GM18907 (cell line): ENCODE measurements at regions not wholly inside any gene's neighbourhood (a gene's known extent, or its start where the extent isn't known, plus 50 kb on each side); places are given as distances from the start of the nearest gene placed in this dataset.
"Not testable (repeated sequence)": the region's sequence is repeated elsewhere in the genome, so short reads cannot be mapped to it uniquely, and the experiment has no call there.

Source experiments
- ATAC-seq: cut with Tn5 transposase; IDR thresholded peaks from one replicate; pipeline ENCODE4 v1.9.1; 2021; ENCODE audit warnings: mild to moderate bottlenecking, moderate library complexity; ENCODE audit not compliant: unreplicated experiment

DNA sequence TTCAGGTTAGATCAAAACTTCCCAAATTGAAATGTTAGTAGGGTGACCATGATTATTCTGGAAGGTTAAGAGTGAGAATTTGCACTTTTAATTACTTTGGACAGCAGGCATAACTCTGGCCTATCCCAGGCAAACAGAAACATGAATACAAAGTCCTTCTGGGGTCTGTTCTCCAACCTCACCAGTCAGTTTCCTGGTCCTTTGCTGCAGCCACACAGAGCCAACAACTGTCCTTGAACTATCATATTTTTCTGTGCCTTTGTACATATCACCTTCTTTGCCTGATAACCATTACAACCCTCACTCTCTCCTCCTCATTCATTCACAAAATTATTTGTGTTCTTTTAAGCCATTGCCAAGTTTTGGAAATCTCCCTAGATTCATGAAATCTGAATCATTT, 126.0 kb upstream of the GBE1 start:
- no peak for ATAC-seq

DNA sequence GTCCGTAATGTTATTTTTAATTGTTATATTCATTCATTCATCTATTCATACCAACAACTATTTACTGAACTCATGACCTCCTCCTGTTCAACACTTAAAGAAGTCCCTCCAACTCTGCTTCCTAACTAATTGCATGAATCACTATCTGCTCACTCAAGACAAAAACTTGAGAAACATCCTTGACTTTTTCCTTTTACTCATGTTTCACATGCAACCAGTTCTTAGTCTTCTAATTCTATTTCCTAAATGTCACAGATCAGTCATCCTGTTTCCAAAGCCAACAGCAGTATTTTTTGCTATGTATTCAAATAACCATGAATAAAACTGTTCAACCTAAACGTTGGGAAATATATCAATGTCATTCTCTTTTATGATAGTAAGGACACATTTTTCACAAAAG, 124.6 kb upstream of the GBE1 start:
- no peak for ATAC-seq

DNA sequence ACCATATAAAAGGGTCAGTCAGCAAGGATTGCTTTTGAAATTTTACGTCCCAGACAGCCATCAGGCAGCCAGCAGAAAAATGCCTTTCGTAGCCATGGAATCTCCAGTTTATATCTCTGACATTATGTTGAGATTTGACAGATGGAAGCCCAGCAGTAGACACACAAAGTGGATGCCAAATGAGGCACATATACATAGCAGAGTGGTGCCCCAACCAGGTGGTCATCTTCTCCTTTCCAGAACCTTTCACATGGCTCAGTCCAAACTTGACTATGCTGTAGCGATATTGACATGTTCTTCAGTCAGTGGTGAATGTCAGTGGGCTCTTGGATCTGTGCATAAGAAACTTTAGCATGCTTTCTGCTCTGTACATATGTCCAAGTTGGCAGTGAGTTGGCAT, 123.3 kb upstream of the GBE1 start:
- no peak for ATAC-seq

DNA sequence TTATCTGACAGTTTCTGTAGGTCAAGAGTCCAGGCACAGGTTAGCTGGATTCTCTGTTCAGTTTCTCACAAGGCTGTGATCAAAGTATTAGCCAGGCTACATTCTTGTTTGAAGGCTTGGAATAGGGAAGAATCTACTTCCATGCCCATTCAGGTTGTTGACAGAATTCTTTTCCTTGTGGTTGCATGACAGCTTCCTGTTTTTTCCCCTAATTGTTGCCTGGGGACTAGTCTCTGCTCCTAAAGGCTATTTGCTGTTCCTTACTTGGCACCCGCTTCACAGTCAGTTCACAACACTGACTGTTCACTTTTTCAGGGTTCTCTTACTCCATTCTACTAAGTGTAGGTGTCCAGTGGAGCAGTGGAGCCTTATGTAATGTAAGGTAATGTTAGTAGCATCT, 115.4 kb upstream of the GBE1 start:
- ATAC-seq, result no peak

DNA sequence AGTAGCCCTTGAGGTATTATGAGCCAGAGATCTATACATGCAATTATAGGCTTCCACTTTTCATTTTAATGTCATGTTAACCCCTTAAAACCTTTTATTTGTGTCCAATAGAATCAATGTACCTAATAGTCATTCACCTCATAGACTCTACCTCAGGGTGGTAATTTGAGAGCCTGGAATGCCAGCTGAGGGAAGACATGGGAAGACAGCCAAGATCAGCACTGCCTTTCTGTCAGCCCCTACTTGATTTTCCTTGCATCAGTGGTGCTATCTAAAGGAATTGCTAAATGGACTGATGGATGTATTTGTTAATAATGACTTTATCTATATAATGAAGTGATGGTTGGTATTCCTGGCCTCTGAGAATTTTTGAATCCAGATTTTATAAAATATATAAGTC, 113.3 kb upstream of the GBE1 start:
- no peak for ATAC-seq

DNA sequence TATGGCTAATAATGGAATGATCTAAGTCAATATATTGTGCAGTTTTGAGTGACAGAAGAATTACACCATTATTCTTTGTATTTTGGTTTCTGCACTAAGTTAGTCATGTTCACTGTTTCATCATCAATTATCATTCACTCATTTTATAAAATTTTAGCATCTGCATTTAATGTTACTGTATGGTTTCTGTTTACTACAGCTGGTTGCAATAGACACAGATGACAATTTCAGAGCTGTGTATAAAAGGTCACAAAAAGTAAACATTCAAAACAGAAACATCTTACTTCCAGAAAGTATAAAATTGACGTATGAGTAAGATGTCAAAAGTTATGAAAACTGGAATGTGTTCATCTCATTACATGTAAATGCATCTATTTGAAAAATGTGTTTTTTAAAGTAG, 111.1 kb upstream of the GBE1 start:
- no peak for ATAC-seq

DNA sequence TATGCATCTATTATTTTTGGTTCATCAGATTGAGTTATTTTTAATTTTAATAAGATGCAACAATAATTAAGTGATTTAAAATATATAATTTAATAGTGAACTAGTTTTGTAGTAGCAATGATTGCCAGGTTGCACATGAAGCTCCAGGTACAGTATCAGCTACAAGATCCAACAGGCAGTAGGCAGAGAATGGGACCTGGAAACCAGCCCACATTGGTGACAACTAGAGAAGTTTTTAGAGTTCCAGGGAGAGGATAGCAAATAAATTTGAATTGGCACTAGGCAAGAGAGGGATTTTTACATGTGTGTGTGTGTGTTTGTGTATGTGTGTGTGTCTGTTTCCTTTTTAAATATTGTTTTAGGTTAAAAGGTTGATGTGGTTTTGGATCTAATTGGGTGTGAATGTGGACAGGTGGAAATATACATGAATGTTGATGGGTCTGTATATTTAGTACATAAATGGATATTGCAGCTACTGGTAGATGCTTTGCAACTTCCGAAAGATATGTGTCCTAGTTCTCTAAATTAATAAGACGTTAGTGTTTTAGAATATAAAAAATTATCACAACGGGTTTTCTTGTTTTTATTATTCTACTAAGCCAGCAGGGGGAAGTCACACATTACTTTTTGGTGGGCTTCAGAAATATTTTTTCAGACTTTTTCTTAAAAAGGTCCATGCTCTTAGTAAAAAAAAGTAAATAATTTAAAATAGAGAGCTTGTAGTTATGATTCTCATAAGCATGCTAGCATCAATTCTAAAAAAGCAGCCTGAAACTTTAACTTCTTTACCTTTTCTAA, 110.1 kb upstream of the GBE1 start:
- no peak for ATAC-seq

DNA sequence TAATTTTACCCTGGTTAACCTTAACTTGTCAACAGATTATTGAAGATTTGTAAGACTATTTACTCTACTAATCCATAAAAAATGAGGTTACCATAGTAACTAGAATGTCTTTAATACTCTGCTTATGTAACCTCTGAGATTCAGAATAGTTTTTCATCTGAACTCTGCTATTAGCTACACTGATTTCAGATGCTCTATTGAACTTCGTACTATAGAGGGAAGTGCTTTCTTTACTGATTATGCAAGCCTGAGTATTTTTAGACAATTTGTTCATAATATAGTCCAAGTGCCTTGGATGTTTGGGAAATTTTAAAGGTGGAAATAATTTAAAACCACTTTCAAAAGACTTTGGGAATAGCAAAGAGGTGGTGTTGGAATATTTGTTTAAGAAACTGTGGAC, 107.9 kb upstream of the GBE1 start:
- ATAC-seq, result no peak

DNA sequence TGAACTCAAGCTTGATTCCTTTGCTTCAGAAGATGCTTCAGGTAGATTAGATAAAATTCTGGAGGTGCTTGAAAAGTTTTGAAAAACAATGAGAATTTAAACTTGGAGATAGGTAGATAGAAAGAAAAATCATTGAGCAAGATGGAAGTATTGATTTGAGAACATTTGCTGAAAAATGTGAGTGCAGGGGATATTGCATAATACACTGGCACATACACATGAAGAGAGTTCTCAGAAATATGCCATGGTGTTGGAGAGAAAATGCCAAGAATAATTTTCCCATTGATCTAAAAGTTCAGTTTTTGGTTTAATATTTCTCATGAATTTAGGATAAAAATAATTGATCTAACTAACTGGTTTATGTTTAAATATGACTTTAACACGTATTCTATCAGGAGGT, 107.2 kb upstream of the GBE1 start:
- no peak for ATAC-seq

DNA sequence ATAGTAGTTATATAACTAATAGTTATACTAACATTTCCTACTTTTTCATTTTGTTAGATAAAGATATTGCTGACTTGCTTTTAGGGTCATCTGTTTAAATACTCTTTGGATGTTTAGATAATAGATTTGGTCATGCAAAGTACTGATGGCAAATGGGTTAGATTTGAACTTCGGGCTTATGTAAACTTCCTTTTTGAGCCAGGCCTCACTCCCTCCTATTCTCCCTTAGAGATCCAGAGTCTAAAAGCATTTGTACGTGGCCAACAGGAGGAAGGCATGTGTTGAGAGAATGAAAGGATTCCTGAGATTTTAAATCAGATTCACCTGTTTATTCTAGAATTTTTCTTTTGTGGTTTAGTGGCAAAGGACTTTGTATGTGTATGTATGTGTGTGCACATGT, 106.4 kb upstream of the GBE1 start:
- no peak for ATAC-seq

DNA sequence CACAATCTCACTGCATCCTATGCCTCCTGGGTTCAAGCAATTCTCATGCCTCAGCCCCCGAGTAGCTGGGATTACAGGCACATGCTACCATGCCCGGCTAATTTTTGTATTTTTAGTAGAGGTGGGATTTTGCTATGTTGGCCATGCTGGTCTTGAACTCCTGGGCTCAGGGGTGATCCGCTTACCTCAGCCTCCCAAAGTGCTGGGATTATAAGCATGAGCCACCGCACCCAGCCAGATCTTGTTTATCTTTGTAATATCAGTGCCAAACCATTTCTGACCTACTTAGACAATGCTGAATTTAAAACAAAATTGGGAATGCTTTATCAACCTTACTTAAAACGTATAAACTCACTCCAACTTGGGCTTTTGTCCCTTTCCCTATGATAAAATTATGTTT, 103.7 kb upstream of the GBE1 start:
- ATAC-seq, result not testable (repeated sequence)

DNA sequence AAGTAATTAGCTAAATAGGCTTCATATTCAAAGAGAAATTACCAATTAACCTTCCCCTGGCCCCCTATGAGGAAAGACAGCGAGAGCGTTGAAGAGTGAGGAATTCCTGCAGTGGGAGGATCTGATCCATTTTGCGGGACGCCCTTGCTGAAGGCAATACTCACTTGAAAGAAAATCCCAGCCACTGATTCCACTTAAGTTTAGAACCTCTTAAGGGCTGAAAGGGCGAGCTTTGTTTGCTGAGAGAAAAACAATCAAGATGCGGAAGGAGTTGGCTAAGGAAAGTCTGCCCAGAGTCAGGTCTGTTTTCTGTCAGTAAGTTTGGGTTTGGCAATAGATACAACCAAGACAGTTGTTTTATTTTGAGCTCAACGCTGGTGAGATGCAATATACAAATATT, 102.8 kb upstream of the GBE1 start:
- ATAC-seq, result no peak

DNA sequence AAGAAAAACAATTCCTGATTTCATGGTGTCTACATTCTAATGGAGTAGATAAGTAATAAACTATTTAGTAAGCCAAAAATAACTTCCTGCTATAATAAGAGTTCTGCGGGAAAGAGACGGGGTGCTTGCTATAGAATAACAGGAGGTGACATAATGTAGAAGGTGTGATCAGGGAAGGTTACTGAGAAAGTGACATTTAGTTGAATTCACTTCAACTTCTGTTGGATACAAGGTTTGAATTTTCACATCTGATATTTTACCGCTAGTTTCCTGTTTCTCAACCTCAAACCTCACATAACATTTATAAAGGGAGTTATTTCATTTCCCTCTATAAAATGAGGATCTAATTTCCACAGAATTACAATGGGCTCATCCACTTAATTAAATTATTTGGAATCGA, 102.3 kb upstream of the GBE1 start:
- ATAC-seq, result no peak

DNA sequence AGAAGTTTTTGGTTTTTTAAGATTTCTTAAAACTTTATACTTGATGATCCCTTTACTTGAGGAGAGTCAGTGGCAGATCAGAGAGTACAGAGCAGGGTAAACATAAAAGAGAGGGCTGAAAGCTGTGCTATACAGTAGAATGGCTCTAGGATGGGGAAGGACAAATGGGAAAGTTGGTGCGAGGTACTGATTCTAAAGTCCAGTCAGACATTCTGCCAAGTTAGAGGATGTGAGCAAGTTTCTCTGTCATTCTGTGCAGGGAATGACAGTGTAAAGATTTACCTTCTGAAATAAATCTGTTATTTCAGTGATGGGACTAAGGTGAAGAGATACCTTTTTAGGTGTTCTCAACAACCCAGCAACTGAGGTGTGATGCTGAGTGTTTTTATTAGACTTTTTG, 100.1 kb upstream of the GBE1 start:
- no peak for ATAC-seq

DNA sequence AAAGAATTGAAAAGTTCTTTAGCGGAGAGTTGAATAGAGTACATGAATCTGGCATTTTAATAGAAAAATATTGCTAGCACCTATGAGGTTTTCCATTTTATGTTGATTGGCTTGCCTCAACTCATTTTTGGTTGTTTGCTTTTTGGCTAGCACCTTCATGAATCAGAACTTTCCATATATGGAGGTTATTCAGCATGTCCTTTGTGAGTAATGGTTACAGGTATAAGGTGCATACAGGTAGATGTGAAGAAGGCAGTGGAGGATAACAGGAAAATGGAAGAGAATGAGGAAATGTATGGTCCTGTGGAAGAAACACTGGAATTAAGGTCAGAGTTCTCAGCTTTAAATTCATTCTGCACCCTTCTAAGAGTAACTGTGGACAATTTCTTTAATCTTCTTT, 98.1 kb upstream of the GBE1 start:
- ATAC-seq, result no peak

DNA sequence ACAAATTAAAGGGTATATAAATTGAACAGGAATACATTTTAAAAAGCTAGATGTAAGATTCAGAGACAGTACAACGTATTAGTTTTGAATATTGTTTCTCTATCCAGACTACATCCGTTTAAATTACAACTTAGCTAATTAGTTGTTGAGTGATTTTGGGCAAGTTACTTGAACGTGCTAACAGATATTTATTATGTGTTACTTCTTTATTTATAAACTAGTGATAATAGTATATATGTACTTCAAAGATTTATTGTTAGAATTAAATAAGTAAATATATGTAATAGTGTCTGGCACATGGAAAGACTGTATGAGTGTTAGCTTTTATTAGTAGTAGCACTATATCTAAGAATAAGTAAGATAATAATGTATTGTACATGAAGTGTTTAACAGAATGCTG, 92.0 kb upstream of the GBE1 start:
- no peak for ATAC-seq

DNA sequence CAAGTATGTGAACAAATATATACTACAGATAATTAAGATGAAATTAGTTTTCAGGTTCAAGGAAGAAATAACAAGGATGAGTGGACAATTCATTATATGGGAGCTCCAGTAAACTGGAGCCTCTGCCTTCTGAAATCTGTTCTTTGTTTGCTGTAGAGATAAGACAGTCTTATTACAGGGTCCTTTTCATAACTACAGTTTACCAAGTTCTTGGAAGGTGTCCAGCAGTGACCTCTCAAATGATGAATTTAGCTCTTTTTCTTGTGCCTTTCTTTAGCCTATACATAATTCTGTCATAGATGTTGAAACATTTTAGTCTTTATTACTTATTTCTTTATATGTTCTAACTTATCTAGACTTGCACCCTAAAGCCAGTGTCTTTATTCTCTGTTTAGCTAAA, 89.7 kb upstream of the GBE1 start:
- no peak for ATAC-seq

DNA sequence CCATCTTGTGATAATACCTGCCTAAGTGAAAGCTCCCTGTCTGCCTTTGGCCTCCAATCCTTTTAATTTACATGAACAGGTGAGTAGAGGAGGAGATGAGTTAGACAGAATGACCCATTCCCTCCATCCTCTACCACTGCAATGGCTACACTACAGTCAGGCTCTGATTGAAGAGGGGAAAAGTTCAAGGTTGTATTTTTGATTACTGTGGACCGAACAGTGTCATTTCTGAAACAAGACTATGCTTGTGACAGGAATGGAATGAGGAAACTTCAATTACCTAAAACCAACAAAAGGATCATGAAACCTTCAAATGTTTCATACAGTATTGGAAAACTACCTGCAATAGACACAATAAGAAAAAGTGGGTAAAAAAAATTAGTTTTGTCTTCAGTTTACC, 85.5 kb upstream of the GBE1 start:
- ATAC-seq, result no peak

DNA sequence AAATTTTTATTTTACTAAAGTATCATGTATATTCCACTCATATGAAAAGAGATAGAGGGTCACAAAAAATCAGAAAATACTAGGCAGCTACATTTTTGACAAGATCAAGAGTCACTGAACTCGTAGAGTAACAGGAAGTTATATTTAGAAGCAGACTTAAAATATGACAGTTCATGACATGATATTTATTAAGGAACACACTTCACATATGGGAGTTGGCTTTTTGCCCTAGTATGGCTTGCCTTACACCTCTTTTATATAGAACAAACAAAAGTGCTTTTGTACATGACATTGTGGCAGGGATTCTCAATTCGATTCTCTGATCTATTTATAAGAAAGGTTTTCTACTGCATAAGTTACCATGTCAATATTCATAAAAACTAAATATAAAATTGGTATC, 80.1 kb upstream of the GBE1 start:
- no peak for ATAC-seq

DNA sequence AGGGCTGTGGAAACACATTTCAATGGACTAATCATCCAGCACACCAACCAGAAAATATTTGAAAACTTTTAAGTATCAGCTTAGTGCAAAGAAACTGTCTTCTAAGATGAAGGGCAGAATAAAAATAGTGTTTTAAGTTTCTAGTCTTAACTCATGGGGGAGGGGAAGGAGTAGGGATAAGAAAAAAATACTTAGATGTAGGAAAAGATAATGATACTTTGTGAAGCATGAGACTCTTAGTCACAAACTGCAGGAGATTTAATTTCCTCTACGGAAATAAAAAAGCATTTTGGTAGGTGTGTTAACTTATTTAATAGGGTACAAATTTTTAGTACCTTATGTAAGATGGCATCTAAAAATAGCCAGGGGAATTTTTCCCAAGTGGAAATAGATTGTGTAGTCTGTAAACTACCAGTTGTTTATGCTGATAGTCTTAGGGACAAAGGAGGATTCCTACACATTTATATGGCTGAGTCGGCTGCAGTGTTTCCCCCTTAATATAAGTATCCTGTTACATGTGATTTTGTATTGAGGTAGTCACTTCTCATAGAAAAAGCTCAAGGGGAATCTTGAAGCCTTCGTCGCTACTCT, 78.2 kb upstream of the GBE1 start:
- no peak for ATAC-seq

DNA sequence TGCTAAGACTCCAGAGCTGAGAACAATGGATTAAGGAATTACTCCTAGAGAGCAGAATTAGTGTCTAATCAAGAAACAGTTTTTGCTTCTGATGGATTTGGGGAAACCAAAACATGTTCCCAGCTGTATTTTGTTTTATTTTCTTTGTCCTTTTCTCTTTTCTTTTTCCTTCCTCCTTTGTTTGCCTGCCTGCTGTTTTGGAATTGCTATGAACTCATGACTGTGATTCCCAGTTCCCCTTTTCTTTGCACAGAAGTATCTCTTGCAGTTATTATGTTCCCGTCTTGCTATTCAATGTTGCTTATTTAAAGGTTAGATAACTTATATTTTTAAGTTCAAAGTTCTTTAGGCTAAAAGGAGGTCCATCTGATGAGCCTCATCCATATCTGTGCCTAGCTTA, 77.0 kb upstream of the GBE1 start:
- ATAC-seq, result no peak

DNA sequence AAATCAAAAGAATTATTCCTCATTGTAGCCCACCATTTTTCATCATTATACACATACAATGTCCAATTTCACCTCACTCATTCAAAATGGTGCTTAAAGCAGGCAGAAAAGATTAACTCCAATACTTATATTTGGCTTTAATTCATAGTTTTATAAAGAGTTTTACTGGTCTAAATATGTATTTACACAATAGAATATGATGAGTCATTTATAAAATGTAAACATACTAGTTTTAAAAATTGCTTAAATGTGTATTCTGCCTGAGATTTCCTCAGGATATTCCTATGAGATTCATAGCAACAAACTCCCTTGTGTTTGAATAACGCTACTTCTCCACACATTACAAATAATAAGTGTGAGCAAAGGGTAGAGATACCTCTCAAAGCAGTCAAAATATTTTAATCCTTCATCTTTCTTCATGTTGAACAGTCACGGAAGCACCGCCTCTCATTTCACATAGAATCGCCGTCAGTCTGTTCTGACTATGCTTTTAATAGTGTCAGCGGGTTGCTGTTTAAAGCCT, 75.7 kb upstream of the GBE1 start:
- no peak for ATAC-seq

DNA sequence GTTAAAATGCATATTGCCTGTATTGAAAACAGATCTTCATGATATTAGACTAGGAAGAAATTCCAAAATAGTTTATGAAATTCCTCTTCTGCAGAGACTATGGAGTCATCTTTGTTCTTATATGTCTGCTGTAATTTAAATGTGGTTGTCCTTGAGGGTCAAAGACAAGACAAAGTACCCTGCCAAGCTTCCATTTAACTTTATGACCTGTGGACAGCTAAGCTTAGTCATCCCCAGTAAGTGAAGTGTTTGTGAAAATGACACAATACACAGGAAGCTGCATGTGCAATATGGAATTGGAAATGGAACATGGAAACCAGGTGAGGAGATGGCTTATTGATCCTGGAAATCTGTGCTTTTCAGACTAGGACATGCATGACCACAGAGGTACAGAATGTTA, 68.5 kb upstream of the GBE1 start:
- no peak for ATAC-seq
